Thyroid gland (tissue), 4 donors: ENCODE measurements at regions not wholly inside any gene's neighbourhood (a gene's known extent, or its start where the extent isn't known, plus 50 kb on each side); places are given as distances from the start of the nearest gene placed in this dataset.

Experiments used
- DNase-seq, 2 donors: peaks; one replicate each; pipeline ENCODE4 v3.0.0-alpha.2; 2019
- H3K27ac ChIP-seq, 3 donors: fragments of 200-600 bp; sonication (generic); 1 replicate in 2 of 3; 2 replicates in 1 of 3; pipeline ENCODE4 v1.5.1; 2016 to 2019; ENCODE audit warnings: mild to moderate bottlenecking in 1 of 3, moderate library complexity in 1 of 3
- H3K27me3 ChIP-seq: fragments of 200-600 bp; sonication (generic); one replicate; pipeline ENCODE4 v1.5.1; 2019
- H3K36me3 ChIP-seq, 2 donors: fragments of 200-600 bp; sonication (generic); one replicate each; pipeline ENCODE4 v1.5.1; 2016 to 2019
- H3K4me1 ChIP-seq, 2 donors: fragments of 200-600 bp; sonication (generic); one replicate each; pipeline ENCODE4 v1.5.1; 2017 to 2019
- H3K4me3 ChIP-seq, 3 donors: fragments of 200-600 bp; sonication (generic); replicated peaks in 1 of 3; 1 replicate in 2 of 3; 2 replicates in 1 of 3; pipeline ENCODE4 v1.5.1; 2016; ENCODE audit warnings: mild to moderate bottlenecking in 1 of 3
- H3K9me3 ChIP-seq: fragments of 200-600 bp; sonication (generic); one replicate; pipeline ENCODE4 v1.5.1; 2017
- CTCF ChIP-seq, 6 experiments: fragments of 200-600 bp in 3 of 6; fragments of 450-650 bp in 3 of 6; sonication (generic) in 3 of 6; IDR thresholded peaks; one replicate each; pipeline ENCODE4 v1.5.1; 2016 to 2019; ENCODE audit warnings: antibody characterized with exemption in 6 of 6, mild to moderate bottlenecking in 2 of 6, inconsistent platforms in 1 of 6, moderate library complexity in 1 of 6
- POLR2A ChIP-seq, 2 donors: fragments of 450-650 bp; IDR thresholded peaks; one replicate each; pipeline ENCODE4 v1.6.1; 2017; ENCODE audit warnings: antibody characterized with exemption in 2 of 2, mild to moderate bottlenecking in 2 of 2, moderate library complexity in 1 of 2
- WGBS, 2 donors: methylation state at CpG; one replicate each; pipeline ENCODE4 v1.1.5; 2017; 5-methylcytosine and 5-hydroxymethylcytosine counted together
- intact Hi-C: fragments of 100-400 bp; cut with DNase I; formaldehyde crosslinking; loops from one replicate; pipeline ENCODE4 v1.15.1; 2023

DNA sequence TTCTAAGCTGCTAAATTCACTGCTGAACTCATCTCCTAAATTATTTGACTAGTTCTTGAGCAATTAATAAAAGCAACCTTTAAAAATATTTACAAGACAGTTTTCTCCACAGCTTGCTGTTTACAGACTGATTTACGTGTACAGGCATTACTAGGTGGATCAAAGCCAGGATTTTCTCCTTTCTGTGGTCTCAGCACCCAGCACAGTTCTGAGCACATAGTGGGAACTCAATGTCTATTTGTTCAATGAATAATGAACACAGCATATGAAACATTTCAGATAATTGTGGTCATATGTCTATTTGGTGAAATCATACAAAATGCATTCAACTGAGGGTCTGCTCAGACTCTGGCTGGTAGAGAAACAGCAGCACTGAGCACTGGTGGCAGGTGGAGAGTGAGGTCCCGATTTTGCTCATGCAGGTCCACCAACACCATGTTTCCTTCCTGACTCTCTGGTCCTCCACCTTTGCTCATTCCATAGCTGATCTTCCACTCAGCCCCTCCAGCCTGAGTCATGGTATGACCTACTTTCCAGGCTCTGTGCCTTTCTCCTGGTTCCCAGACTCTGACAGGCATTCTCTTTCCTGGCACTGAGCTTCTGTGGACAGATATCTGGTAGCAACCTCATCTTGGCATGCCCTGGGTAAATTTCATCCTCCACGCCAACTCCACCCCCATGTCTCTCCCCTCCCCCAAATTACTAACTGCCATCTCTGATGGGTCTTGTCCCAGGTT is 311.3 kb downstream of the TGFB2 start:
- intact Hi-C loops, result no loop called here
- peaks cover 0 to 11% of the 10 kb centered on the region in 2 donors for H3K4me1 ChIP-seq
- no peak overlapping the region for H3K27ac ChIP-seq
- no peak overlapping the region for H3K4me3 ChIP-seq
- WGBS, 2 donors, result 91 to 92% methylated on average over 3 of the region's 3 CpGs
- TF ChIP-seq POLR2A (IDR thresholded peaks at IDR 0.05) (no peak), CTCF (IDR thresholded peaks at IDR 0.05) (no peak)
- H3K27me3 ChIP-seq, result no peaks in the 10 kb centered on the region
- no peak for DNase-seq
- H3K36me3 ChIP-seq, result no peaks in the 10 kb centered on the region
- no peaks in the 10 kb centered on the region for H3K9me3 ChIP-seq

DNA sequence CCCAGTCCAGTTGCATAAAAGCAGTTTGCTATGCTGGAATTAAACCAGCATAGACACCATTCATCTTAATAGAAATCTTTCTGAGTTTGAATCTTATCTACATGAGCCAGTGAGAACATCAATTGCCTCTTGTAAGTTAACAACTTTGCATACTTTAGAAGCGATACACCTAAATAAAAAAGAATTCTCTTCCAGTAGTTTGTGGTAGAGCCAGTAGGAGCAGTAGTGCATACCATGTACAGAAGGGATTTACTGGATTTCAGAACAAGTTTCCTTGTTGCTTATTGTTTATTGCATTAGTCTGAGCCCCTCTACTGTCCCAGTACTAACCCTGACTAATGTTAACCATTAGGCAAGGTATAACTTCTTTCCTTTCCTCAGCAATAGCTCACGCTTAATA is 313.1 kb downstream of the TGFB2 start:
- TF ChIP-seq CTCF (IDR thresholded peaks at IDR 0.05) (no peak), POLR2A (IDR thresholded peaks at IDR 0.05) (no peak)
- intact Hi-C loops, result no loop called here
- H3K4me1 ChIP-seq, result peaks cover 0 to 11% of the 10 kb centered on the region in 2 donors
- H3K36me3 ChIP-seq, result no peaks in the 10 kb centered on the region
- no peak overlapping the region for H3K4me3 ChIP-seq
- H3K27ac ChIP-seq, result no peak overlapping the region
- no peaks in the 10 kb centered on the region for H3K27me3 ChIP-seq
- H3K9me3 ChIP-seq, result no peaks in the 10 kb centered on the region
- WGBS, 2 donors, result 94 to 95% methylated on average over 2 of the region's 2 CpGs
- DNase-seq, result no peak

DNA sequence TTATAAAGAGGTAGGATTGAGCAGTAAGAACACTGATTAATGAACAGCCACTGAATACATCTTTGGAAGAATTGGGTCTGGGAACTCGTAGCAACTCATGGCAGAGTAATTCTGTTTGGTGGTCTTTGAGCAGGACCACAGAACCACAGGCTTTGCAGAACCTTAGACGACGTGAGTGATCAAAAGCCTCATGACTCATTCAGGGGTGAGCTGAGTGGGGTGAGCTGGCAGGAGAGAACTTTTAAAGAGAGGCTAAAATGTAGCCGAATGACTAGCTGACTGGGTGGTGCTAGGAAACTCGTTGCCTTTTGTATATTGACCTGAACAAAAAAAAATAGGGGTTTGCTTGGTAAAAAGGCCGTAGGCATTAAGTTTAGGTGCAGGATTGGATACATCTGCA is 313.8 kb downstream of the TGFB2 start:
- no peak for DNase-seq
- H3K4me3 ChIP-seq, result no peak overlapping the region
- H3K9me3 ChIP-seq, result no peaks in the 10 kb centered on the region
- 61 to 70% methylated on average over 6 of the region's 6 CpGs for WGBS, 2 donors
- no peak overlapping the region for H3K27ac ChIP-seq
- H3K36me3 ChIP-seq, result no peaks in the 10 kb centered on the region
- no peaks in the 10 kb centered on the region for H3K27me3 ChIP-seq
- TF ChIP-seq POLR2A (IDR thresholded peaks at IDR 0.05) (no peak), CTCF (IDR thresholded peaks at IDR 0.05) (no peak)
- intact Hi-C loops, result no loop called here
- peaks cover 0 to 11% of the 10 kb centered on the region in 2 donors for H3K4me1 ChIP-seq

- H3K27ac ChIP-seq, result peak overlapping the region in 2 of 3 donors; percentile 1 to 10
- intact Hi-C loops, result no loop called here
These were observed 315.0 kb downstream of the TGFB2 start for GRCh38 chr1:218659911-218660677.

More at GRCh38 chr1:218659911-218660677, 315.0 kb downstream of the TGFB2 start:
- WGBS, 2 donors, result 24 to 33% methylated on average over 2 of the region's 2 CpGs
- no peaks in the 10 kb centered on the region for H3K36me3 ChIP-seq
- H3K4me1 ChIP-seq, result peaks cover 0 to 11% of the 10 kb centered on the region in 2 donors
- TF ChIP-seq CTCF (IDR thresholded peaks at IDR 0.05), result no peak
- no peak for TF ChIP-seq POLR2A (IDR thresholded peaks at IDR 0.05)
- DNase-seq, result peak in 1 of 2 donors; percentile 5
- H3K9me3 ChIP-seq, result no peaks in the 10 kb centered on the region
- no peaks in the 10 kb centered on the region for H3K27me3 ChIP-seq
- H3K4me3 ChIP-seq, result no peak overlapping the region
